Superior temporal gyrus (tissue), 1 donor: ENCODE measurements at regions not wholly inside any gene's neighbourhood (a gene's known extent, or its start where the extent isn't known, plus 50 kb on each side); places are given as distances from the start of the nearest gene placed in this dataset.
"Not testable (repeated sequence)": the region's sequence is repeated elsewhere in the genome, so short reads cannot be mapped to it uniquely, and the experiment has no call there.

Experiments used
- DNase-seq: peaks from one replicate; pipeline ENCODE4 v3.0.0-alpha.2; 2016; ENCODE audit errors: extremely low spot score

DNA sequence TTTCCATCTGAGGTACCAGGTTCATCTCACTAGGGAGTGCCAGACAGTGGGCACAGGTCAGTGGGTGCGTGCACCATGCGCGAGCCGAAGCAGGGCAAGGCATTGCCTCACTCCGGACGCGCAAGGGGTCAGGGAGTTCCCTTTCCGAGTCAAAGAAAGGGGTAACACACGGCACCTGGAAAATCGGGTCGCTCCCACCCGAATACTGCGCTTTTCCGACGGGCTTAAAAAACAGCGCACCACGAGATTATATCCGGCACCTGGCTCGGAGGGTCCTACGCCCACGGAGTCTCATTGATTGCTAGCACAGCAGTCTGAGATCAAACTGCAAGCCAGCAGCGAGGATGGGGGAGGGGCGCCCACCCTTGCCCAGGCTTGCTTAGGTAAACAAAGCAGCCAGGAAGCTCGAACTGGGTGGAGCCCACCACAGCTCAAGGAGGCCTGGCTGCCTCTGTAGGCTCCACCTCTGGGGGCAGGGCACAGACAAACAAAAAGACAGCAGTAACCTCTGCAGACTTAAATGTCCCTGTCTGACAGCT is 242.5 kb downstream of the CYLC2 start:
- not testable (repeated sequence) for DNase-seq

DNA sequence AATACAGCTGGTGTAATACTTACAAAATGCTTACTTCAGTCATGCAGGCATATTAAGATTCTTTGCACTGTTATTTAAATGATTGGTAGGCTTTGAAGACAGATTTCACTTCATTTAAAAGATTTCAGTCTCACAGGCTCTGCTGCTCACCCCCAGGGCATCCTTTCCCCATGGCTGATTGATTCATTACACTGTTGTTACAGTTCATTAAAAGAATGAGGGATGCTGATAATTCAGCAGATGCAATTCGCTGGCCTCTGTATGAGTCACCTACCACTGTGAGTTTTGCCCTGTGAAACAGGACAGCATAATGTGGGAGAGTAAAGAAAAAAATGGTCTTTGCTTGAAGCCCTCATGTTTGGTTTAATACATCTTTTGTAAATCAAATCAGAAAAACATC is 246.9 kb downstream of the CYLC2 start:
- DNase-seq = no peak

DNA sequence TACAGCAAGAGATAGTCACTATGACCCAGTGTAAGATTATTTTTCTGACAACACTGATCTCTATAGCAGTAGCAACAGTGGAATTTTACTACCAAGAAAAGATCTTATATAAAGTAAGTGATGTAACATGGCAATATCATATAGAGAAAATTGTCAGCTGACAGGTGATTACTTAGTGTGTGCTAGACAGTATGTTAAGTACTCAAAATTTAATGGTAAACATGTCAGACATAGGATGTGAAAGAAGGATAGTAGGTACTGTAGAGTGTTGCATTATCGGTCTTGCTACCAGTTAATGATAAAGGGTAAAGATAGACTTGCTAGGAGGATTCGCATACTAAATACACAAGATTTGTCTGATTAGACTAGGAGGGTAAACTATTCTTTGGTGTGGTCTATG is 247.4 kb downstream of the CYLC2 start:
- DNase-seq = no peak

DNA sequence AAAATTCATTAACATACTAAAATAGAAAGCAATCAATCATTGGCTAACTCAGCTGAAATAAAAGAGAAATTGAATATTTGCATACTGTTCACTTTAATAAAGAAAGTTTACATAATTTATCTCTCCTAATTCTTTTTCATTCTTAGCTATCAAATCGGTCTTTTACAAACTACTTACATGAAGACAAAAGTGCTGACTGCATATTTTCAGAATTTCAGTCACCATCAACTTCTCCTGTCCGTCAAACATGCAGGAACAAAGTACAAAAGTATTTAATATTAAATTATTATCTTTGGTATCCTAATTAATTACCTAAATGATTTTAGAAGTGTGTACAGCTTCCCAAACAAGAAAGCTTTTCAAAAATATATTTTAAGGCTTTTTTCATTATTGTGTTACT is 248.4 kb downstream of the CYLC2 start:
- no peak for DNase-seq

DNA sequence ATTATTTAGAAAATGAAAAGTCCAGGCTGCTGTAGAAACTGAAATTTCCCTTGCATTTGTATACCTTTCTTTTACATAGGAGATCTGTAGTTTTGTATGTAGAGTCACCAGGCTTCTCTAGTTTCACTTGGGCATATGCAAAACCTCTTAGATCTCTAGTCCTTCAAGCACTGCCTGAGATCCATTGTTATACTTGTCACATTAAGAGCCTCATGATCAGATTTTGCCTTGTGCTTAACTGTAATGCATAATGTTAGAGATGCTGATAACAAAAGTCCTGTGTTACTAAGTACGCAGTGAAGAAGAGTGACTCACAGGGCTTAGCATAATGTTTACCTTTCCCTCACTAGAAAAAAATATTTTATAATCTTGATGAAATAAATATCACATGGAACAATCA is 250.2 kb downstream of the CYLC2 start:
- DNase-seq = no peak

DNA sequence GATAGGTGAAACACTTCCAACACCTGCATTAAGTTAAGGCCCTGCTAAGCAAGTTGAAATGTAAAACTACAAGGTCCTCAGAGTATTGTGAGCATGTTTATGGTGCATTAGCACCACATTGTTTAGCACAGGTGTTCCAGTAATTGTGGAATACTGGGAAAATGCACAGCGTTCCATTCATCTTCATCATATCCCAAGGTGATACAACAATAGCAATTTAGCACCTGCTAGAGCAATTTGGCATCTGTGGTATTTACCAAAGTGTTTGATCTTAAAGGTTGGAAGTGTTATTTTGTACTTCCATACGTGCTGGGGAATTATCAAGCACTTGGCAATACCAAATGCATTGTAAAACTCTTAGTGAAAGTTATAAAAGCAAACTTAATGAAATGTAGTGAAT is 266.8 kb downstream of the CYLC2 start:
- no peak for DNase-seq

DNA sequence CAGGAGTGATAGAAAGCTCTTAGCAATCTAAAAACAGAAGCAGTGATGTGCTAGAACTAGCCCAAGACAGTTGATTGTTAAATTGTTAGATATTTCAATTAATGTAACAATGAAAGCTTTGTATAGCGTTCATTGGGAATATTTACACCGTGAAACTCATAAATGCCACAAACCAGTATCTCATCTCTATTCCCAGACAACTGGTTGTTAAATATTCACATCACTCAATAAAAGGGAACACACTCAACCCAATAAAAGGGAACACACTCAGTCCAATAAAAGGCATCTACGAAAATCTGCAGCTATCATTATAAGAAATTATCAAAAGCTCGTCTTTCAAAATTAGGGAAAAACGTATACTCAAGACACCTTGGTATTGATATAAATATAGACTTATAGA is 270.9 kb downstream of the CYLC2 start:
- DNase-seq = no peak

DNA sequence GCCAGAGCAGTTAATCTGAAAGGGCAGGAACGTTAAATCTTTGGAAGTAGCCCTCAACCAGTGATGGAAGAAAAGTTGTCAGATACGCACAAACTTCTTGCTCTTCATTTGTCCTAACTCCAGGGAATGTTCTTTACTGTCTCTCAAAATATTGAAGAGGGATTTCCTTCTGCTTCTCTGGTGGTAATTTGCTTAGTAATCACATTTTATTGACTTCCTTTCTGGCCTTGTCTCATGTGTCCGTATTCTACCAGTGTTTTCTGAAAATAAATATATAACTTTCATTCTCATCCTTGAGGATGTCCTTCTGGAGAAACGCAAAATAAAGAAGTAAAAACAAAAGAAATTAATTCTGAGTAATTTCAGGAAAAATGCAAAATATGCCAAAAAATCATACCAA is 282.1 kb downstream of the CYLC2 start:
- DNase-seq = no peak

DNA sequence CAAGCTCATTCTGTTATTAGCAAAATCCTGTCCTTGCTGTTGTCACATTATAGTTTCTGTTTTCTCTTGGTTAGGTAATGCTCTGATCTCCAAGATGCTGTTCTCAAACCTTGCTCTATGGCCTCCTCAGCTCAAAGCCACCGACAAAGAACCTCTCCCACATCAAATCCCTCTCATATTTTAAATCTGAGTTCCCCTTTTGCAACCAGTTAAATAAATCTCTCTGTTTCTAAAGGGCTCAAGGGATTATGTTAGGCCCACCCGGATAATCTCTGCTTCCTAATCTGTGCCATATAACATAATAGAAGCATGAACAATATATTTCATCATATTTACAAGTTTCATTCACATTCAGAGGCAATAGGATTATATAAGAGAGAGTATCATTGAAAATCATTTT is 286.0 kb downstream of the CYLC2 start:
- DNase-seq = no peak

DNA sequence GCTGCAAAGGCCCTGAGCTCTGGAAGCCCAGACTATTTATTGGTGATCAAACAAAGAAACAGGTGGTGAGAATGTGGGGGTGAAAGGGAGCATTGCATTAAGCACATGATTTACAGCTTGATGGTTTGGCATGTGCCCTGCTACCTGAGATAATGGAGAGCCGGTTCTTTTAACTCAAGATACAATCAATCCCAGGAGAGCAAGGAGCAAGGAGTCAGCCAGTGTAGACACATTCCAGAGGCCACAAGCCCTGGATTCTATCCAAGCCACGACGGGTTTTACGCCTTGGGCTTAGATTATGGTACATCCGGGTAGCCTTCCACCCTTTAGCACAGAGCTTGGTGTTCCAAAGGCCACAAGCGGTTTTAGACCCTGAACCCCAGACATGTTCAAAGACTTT is 292.2 kb downstream of the CYLC2 start:
- DNase-seq = no peak

DNA sequence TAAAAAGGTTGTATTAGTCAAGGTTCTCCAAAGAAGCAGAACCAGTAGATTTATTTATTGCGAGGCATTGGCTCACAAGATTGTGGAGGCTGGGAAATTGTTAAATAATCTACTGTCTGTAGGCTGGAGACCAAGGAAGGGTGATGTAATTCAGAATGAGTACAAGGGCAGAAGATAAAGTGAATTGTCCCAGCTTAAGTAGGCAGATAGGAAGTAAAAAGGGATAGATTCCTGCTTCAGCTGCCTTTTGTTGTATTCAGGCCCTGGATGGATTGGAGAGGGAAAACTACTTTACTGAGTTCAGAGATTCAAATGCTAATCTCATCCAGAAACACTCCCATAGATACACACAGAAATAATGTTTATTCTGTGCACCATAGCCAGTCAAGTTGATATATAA is 301.1 kb downstream of the CYLC2 start:
- DNase-seq = no peak

DNA sequence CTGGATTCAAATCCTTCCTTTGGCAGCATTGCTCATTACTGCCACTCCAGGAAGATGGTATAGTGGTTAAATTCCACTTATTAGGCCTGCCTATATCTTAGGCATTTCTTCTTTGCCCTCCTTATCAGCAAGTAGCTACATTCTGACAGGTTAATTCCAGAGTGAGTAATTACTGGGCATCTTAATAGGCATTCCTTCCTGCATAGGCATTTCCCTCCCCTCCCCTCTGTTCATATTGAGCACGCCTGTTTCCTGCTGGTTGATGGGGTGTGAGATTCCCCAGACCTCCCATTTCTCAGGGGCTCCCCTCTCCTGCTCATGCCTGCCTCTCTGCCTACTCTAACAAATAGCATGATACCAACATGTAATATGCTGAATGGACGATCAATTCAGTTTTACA is 305.9 kb downstream of the CYLC2 start:
- DNase-seq = no peak

DNA sequence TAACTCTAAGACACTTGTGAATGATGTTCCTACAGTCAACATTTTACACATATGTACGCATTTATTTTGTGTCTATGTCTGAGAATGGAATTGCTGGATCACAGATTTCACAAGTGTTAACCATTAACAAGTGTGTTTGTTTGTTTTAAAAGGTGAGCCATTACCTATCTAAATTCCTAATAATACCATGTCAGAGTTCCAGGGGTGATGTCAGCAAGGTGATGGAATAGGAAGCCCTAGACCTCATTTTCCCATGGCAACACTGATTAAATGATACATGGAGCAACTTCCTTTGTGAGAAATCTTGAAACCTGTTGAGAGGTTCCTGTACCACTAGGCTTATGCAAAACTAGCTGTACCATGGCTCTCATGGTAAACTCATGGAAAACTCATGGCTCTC is 309.7 kb downstream of the CYLC2 start:
- no peak for DNase-seq

DNA sequence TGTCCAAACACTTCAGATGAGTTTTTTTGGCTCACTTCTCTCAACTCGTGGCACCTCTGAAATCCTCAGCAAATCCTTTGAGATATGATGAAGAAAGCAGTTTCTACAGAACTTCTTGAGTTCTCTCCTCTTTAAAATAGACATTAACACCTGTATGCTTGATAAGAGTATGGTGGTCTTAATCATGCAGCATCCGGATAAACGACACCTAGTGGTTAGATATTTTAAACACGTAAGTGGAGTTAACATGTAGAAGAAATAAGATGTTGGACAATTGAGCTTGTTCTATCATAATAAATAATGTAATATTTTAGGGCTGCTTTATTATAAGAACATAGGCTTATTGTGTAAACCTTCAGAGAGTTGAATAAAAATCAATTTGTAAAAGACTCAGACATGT is 324.8 kb downstream of the CYLC2 start:
- no peak for DNase-seq

DNA sequence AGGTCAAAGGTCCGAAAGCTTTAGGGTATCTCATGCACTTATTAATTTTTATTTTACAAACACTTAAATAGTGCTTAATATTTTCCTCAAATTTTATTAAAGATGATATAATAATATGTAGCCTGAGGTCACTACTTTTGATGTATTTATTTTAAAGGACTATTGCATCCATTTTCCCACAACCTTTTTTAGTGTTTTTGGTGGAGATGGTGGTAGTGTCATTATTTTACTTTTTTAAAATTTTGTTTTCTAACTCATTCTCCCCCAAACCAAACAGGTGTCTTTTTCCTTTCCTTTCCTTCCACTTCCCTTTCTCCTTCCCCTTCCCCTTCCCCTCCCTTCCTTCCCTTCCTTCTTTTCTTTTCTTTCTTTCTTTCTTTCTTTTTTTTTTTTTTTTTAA is 328.6 kb downstream of the CYLC2 start:
- DNase-seq = no peak

DNA sequence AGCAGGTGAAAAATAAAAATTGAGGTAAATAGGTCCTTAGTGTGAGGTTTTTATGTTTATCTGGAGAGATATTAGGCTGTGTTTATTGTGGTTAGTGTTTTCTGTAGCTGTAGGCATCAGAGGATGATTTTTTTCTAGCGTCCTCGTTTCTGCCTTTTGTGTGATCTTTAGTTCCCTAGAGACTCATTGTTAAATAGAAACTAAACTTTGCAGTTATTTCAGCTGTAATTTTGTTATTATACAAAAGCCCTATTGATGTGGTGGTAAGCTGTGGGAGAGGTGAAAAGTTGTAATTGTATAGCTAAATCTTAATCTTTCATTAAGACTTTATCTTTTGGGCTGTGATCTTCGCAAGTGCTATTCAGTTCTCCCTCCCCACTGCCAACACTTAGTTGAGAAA is 340.3 kb downstream of the CYLC2 start:
- DNase-seq = no peak

DNA sequence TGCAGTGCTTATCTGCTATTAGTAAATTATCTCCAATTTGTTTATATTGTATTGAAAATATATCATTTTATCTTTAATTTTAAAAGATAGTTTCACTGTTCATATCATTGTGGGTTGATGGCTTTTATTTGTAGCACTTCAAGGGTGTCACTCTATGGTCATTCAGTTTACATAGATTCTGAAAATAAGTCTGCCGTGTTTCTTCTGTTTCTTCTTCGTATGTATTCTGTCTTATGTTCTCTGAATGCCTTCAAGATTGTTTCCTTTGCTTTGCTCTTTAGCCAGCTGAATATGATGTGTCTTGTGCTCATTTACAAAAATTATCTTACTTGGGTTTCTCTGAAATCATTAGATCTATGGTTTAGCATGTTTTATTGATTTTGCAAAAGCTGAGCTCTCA is 359.9 kb downstream of the CYLC2 start:
- no peak for DNase-seq

DNA sequence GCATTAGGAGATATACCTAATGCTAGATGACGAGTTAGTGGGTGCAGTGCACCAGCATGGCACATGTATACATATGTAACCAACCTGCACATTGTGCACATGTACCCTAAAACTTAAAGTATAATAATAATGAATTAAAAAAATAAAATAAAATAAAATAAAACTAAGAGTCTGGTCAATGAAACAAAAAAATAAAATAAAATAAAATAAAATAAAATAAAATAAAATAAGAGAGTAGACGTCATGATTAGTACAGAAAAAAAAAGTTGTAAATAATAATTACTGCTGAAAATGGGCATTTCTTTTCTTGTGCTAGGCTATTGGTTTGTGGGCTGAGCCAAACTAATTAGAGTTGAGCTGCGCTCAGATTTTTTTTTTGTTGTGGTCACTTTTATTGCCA is 362.8 kb downstream of the CYLC2 start:
- DNase-seq = not testable (repeated sequence)

DNA sequence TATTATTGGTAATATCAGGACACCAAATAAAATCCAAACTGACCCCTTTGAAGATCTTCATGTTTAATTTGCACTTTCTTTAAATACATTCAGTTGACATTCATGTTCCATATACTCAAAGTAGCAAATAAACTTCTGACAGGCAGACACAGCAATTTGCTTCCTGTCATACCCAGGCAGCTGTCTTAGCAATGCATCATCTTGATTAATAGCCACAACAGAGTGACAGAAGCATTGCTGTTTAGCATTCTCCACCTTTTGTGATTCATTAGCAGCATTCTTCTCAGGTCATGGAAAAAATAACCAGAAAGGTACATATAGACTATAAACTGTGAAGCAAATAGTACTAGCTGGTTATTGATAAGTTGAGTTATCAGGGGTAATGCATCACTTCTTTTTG is 366.8 kb downstream of the CYLC2 start:
- no peak for DNase-seq

DNA sequence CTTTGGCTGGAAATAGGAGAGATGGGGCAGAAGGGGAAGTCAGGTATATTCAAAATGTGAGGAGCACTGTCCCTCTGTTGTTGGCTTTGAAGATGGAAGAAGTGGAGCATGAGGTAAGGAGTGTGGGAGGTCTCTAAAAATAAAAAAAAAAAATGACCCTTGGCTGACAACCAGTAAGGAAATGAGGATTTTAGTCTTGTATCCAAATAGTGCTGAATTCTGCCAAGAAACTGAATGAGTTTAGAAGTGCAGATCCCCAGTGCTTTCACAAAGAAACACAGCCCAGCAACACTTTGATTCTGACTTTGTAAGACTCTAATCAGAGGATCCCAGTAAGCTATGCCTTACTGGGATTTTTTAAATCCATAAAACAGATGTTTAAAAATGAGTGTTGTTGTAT is 367.9 kb downstream of the CYLC2 start:
- no peak for DNase-seq

DNA sequence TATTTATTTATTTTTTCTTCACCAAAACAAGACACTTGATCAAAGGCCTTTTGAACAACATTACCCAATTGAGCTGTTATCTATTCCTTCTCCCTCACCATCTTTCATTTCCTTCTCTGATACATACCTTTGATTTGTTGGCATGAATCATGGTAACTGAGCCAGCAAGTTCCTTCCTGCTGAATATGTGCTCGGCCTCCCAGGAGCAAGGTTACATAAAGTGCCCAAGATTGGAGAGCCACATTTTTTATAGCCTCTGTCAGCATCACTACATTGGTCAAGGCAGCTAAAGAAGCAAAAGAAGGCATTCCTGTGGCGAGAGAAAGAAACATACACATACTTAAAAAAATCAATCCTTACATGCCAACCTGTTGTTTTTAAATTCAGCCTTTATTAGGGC is 369.6 kb downstream of the CYLC2 start:
- no peak for DNase-seq

DNA sequence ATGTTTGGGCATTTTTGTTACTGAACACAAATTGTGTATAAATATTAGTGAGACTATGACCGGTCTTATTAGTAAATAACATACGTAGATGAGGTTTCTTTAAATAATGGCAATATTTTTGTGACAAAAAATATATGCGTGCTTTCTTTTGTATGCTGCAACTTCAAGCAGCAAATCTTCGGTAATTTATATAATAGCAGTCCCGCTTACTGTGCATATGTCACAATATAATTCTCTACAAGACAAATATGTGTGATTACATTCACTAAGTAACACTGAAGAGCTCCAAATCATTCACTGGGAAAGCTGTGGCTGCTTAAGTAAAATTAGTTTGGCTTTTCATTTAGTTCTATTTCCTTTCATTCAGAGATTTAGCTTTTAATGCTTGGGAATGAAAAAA is 376.0 kb downstream of the CYLC2 start:
- DNase-seq = no peak

DNA sequence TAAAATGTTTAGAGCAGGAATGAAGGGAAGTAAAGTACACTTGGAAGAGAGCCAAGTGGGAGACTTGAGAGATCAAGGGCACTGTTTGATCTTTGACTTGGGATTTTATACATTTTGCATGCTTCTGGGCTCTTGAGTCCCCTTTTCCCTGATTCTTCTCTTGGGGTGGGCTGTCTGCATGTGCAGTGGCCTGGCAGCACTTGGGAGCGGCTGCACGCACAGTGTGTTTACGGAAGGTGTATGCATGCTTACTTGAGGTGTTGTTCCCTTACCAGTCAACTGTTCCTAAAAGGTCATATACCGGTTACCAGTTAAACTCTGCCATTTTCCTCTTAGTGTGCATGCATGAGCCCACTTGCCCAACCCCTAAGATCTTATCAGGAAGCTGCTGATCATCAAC is 377.7 kb downstream of the CYLC2 start:
- DNase-seq = no peak

DNA sequence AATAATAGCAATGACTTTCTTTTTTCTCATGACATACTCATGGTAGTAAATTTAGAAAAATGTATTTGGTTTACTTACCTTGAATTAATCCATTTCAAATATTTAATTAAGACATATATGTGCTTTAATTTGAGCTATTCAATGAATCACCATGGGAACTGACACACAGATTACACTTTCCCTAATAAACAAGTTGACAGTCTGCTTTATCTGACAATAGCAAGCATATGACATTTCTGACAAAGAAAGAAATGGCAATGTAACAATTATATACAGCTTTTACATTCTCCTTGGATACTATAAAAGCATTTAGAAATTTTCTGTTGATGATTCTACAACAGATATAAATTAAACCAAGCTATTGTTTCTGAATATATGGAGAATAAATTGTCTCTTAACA is 382.5 kb downstream of the CYLC2 start:
- no peak for DNase-seq
